T-helper 9 cell (primary cell): ENCODE measurements at regions not wholly inside any gene's neighbourhood (a gene's known extent, or its start where the extent isn't known, plus 50 kb on each side); places are given as distances from the start of the nearest gene placed in this dataset.
A peak's percentile ranks its signal among the peaks of the same experiment; 100 is the strongest.

Source experiments
- DNase-seq: peaks from one replicate; pipeline ENCODE4 v3.0.0-alpha.2; 2020

GRCh38 chr1:101317590-101317989, 80.8 kb downstream of the S1PR1 start:
- DNase-seq, result no peak

- no peak for DNase-seq
Measured at GRCh38 chr1:101323535-101323934, 86.7 kb downstream of the S1PR1 start.

- DNase-seq, result no peak
Measured at GRCh38 chr1:101325144-101325543, 88.3 kb downstream of the S1PR1 start.

- DNase-seq, result no peak
Measured at GRCh38 chr1:101330427-101331130, 93.8 kb downstream of the S1PR1 start.

GRCh38 chr1:101331794-101332193, 95.0 kb downstream of the S1PR1 start:
- no peak for DNase-seq

GRCh38 chr1:101332633-101333032, 95.8 kb downstream of the S1PR1 start:
- DNase-seq, result no peak

- no peak for DNase-seq
Measured at GRCh38 chr1:101333186-101333585, 96.4 kb downstream of the S1PR1 start.

GRCh38 chr1:101337968-101338367, 101.1 kb downstream of the S1PR1 start:
- DNase-seq, result no peak

GRCh38 chr1:101338714-101339430, 102.1 kb downstream of the S1PR1 start:
- no peak for DNase-seq

GRCh38 chr1:101344745-101345144, 107.9 kb downstream of the S1PR1 start:
- no peak for DNase-seq

- DNase-seq, result no peak
Measured at GRCh38 chr1:101346419-101346818, 109.6 kb downstream of the S1PR1 start.

- DNase-seq, result no peak
Measured at GRCh38 chr1:101356013-101356412, 119.2 kb downstream of the S1PR1 start.

- DNase-seq, result no peak
Measured at GRCh38 chr1:101356604-101357443, 120.0 kb downstream of the S1PR1 start.

- DNase-seq, result peak; percentile 50
Measured at GRCh38 chr1:101357444-101357986, 120.7 kb downstream of the S1PR1 start.

GRCh38 chr1:101360506-101360905, 123.7 kb downstream of the S1PR1 start:
- DNase-seq, result no peak

- no peak for DNase-seq
Measured at GRCh38 chr1:101363891-101364318, 127.1 kb downstream of the S1PR1 start.

GRCh38 chr1:101364370-101365120, 127.7 kb downstream of the S1PR1 start:
- no peak for DNase-seq

- DNase-seq, result no peak
Measured at GRCh38 chr1:101365186-101365585, 128.4 kb downstream of the S1PR1 start.

- no peak for DNase-seq
Measured at GRCh38 chr1:101365878-101366277, 129.1 kb downstream of the S1PR1 start.

GRCh38 chr1:101366513-101367215, 129.8 kb downstream of the S1PR1 start:
- DNase-seq, result no peak

- DNase-seq, result no peak
Measured at GRCh38 chr1:101367630-101368029, 130.8 kb downstream of the S1PR1 start.

- no peak for DNase-seq
Measured at GRCh38 chr1:101370488-101370887, 133.7 kb downstream of the S1PR1 start.
